Right atrium auricular region (tissue), 2 donors: ENCODE measurements at regions not wholly inside any gene's neighbourhood (a gene's known extent, or its start where the extent isn't known, plus 50 kb on each side); places are given as distances from the start of the nearest gene placed in this dataset.
"Not testable (repeated sequence)": the region's sequence is repeated elsewhere in the genome, so short reads cannot be mapped to it uniquely, and the experiment has no call there.

Experiments used
- DNase-seq: peaks from one replicate; pipeline ENCODE4 v3.0.0-alpha.2; 2019; ENCODE audit warnings: low spot score
- H3K27ac ChIP-seq, 2 donors: fragments of 200-600 bp; sonication (generic); 1 replicate in 1 of 2; 2 replicates in 1 of 2; pipeline ENCODE4 v1.5.1; 2016 to 2019
- H3K27me3 ChIP-seq, 2 donors: fragments of 200-600 bp; sonication (generic); one replicate each; pipeline versions ENCODE4 v1.5.1 to v1.6.0; 2017 to 2019
- H3K36me3 ChIP-seq: fragments of 200-600 bp; sonication (generic); one replicate; pipeline ENCODE4 v1.5.1; 2016
- H3K4me1 ChIP-seq, 2 donors: fragments of 200-600 bp; sonication (generic); one replicate each; pipeline versions ENCODE4 v1.5.1 to v1.6.0; 2017 to 2019
- H3K4me3 ChIP-seq, 2 donors: fragments of 200-600 bp; sonication (generic); 1 replicate in 1 of 2; 2 replicates in 1 of 2; pipeline ENCODE4 v1.5.1; 2017 to 2019; ENCODE audit warnings: mild to moderate bottlenecking in 1 of 2, moderate library complexity in 1 of 2
- H3K9me3 ChIP-seq, 2 donors: fragments of 200-600 bp; sonication (generic); one replicate each; pipeline ENCODE4 v1.5.1; 2019
- TF ChIP-seq, protein P1 (sequence below), 2 donors: fragments of 200-600 bp; sonication (generic); IDR thresholded peaks; one replicate each; pipeline ENCODE4 v1.5.1; 2019; ENCODE audit warnings: antibody characterized with exemption in 2 of 2

- TF ChIP-seq, protein P1, sequence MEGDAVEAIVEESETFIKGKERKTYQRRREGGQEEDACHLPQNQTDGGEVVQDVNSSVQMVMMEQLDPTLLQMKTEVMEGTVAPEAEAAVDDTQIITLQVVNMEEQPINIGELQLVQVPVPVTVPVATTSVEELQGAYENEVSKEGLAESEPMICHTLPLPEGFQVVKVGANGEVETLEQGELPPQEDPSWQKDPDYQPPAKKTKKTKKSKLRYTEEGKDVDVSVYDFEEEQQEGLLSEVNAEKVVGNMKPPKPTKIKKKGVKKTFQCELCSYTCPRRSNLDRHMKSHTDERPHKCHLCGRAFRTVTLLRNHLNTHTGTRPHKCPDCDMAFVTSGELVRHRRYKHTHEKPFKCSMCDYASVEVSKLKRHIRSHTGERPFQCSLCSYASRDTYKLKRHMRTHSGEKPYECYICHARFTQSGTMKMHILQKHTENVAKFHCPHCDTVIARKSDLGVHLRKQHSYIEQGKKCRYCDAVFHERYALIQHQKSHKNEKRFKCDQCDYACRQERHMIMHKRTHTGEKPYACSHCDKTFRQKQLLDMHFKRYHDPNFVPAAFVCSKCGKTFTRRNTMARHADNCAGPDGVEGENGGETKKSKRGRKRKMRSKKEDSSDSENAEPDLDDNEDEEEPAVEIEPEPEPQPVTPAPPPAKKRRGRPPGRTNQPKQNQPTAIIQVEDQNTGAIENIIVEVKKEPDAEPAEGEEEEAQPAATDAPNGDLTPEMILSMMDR (IDR thresholded peaks at IDR 0.05): no peak
- Histone ChIP-seq H3K4me3 (no peak overlapping the region), H3K36me3 (no peaks in the 10 kb centered on the region), H3K9me3 (no peaks in the 10 kb centered on the region), H3K27ac (peak overlapping the region in 1 of 2 donors; percentile 50), H3K27me3 (no peaks in the 10 kb centered on the region), H3K4me1 (peaks cover 0 to 5% of the 10 kb centered on the region in 2 donors)
- DNase-seq: no peak
These were observed 228.3 kb upstream of the DEPDC1 start for GRCh38 chr1:68725001-68725752.

- H3K27me3 ChIP-seq, H3K4me1 ChIP-seq, H3K36me3 ChIP-seq, H3K9me3 ChIP-seq, H3K4me3 ChIP-seq, H3K27ac ChIP-seq, DNase-seq: not testable (repeated sequence)
These were observed 242.6 kb upstream of the DEPDC1 start for GRCh38 chr1:68739486-68739885.

- H3K27me3 ChIP-seq: no peaks in the 10 kb centered on the region
- no peak overlapping the region for H3K27ac ChIP-seq
- no peaks in the 10 kb centered on the region for H3K4me1 ChIP-seq
- TF ChIP-seq, protein P1 (IDR thresholded peaks at IDR 0.05): no peak
- DNase-seq: no peak
- no peaks in the 10 kb centered on the region for H3K36me3 ChIP-seq
- H3K4me3 ChIP-seq: no peak overlapping the region
- no peaks in the 10 kb centered on the region for H3K9me3 ChIP-seq
These were observed 248.1 kb upstream of the DEPDC1 start for GRCh38 chr1:68745011-68745410.

DNA sequence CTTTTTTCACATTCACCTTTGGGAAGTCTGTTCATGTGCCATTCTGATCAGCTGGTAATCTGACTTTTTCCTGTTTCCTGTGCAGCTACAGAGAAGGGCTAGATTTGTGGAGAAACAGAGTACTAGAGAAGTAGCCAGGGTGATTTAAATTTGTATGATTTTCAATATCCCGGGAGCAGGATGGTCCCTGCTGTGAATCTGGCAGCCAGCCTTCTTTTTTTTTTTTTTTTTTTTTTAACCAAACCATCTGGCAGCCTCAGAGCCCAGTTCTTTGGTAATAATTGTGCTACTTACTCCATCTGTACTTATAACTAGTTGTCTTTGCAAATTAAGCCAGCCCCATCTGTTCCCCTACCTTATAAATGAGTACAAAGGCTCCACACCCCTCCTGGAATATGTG, 248.6 kb upstream of the DEPDC1 start:
- Histone ChIP-seq H3K27ac (no peak overlapping the region), H3K4me3 (no peak overlapping the region)
- TF ChIP-seq, protein P1 (IDR thresholded peaks at IDR 0.05): no peak

DNA sequence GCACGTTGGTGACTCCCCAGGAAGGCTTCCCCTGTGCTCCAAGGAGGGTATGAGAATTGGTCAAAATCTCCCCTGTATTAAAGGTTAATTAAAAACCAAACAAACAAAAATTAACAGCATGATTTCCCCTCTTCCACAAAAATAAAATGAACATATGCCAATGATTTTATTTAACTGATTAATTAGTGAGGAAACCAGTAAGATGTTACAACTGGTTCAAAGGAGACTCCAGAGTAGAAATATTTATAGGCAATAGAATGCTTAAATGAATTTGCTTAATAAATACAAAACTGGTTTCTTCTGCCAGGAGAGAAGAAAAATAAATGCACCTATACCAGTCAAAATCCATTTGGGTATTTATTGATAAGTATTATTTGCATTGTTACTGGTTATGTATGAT, 249.5 kb upstream of the DEPDC1 start:
- H3K9me3 ChIP-seq: no peaks in the 10 kb centered on the region
- TF ChIP-seq, protein P1 (IDR thresholded peaks at IDR 0.05): no peak
- no peak overlapping the region for H3K27ac ChIP-seq
- no peaks in the 10 kb centered on the region for H3K27me3 ChIP-seq
- no peak for DNase-seq
- H3K4me1 ChIP-seq: no peaks in the 10 kb centered on the region
- no peak overlapping the region for H3K4me3 ChIP-seq
- no peaks in the 10 kb centered on the region for H3K36me3 ChIP-seq

More for the DNA sequence above, 248.6 kb upstream of the DEPDC1 start:
- Histone ChIP-seq H3K4me1 (no peaks in the 10 kb centered on the region), H3K27me3 (no peaks in the 10 kb centered on the region), H3K36me3 (no peaks in the 10 kb centered on the region), H3K9me3 (no peaks in the 10 kb centered on the region)
- no peak for DNase-seq

DNA sequence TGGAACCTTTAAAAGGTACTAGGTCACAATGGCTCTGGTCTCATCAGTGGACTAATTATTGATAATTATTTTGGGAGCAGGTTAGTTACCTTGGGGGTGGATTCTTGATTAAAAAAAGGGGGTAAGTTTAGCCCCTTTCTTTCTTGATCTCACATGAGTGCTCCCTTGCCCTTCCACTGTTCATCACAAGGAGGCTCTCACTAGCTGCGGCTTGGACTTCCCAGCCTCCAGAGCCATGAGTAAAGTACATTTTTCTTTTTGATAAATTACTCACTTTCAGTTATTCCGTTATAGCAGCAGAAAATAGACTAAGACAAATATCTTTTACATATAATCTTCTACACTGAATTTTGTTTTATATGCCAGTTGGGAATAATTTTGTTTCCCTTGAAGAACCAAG, 254.8 kb upstream of the DEPDC1 start:
- DNase-seq: no peak
- Histone ChIP-seq H3K27me3 (no peaks in the 10 kb centered on the region), H3K9me3 (no peaks in the 10 kb centered on the region), H3K27ac (no peak overlapping the region), H3K4me1 (no peaks in the 10 kb centered on the region), H3K36me3 (no peaks in the 10 kb centered on the region), H3K4me3 (no peak overlapping the region)
- TF ChIP-seq, protein P1 (IDR thresholded peaks at IDR 0.05): no peak
